ENCODE measurements at regions not wholly inside any gene's neighbourhood (a gene's known extent, or its start where the extent isn't known, plus 50 kb on each side); places are given as distances from the start of the nearest gene placed in this dataset.

- no peak for DNase-seq (ENCODE audit: low read depth in 4 of 4, low spot score in 2 of 4)
Measured at GRCh38 chr11:119909077-119909476, 180.1 kb upstream of the NECTIN1 start.

GRCh38 chr11:119908573-119908904 is 179.5 kb upstream of the NECTIN1 start:
- no peak for DNase-seq (ENCODE audit: low read depth in 4 of 4, low spot score in 2 of 4)

GRCh38 chr11:119907878-119908572 is 179.0 kb upstream of the NECTIN1 start:
- no peak for DNase-seq (ENCODE audit: low read depth in 4 of 4, low spot score in 2 of 4)

GRCh38 chr11:119907122-119907851 is 178.3 kb upstream of the NECTIN1 start:
- no peak for DNase-seq (ENCODE audit: low read depth in 4 of 4, low spot score in 2 of 4)

GRCh38 chr11:119906376-119906775 is 177.4 kb upstream of the NECTIN1 start:
- no peak for DNase-seq (ENCODE audit: low read depth in 4 of 4, low spot score in 2 of 4)

GRCh38 chr11:119905162-119905561 is 176.2 kb upstream of the NECTIN1 start:
- DNase-seq (ENCODE audit: low read depth in 4 of 4, low spot score in 2 of 4): no peak

- DNase-seq (ENCODE audit: low read depth in 4 of 4, low spot score in 2 of 4): no peak
Measured at GRCh38 chr11:119904531-119905035, 175.6 kb upstream of the NECTIN1 start.

GRCh38 chr11:119903821-119904220 is 174.8 kb upstream of the NECTIN1 start:
- DNase-seq (ENCODE audit: low read depth in 4 of 4, low spot score in 2 of 4): no peak

GRCh38 chr11:119903389-119903788 is 174.4 kb upstream of the NECTIN1 start:
- DNase-seq (ENCODE audit: low read depth in 4 of 4, low spot score in 2 of 4): no peak

GRCh38 chr11:119902656-119903231 is 173.7 kb upstream of the NECTIN1 start:
- no peak for DNase-seq (ENCODE audit: low read depth in 4 of 4, low spot score in 2 of 4)

GRCh38 chr11:119901657-119902577 is 172.9 kb upstream of the NECTIN1 start:
- DNase-seq (ENCODE audit: low read depth in 4 of 4, low spot score in 2 of 4): no peak

- DNase-seq (ENCODE audit: low read depth in 4 of 4, low spot score in 2 of 4): no peak
Measured at GRCh38 chr11:119899997-119900396, 171.0 kb upstream of the NECTIN1 start.

- no peak for DNase-seq (ENCODE audit: low read depth in 4 of 4, low spot score in 2 of 4)
Measured at GRCh38 chr11:119897576-119897975, 168.6 kb upstream of the NECTIN1 start.

GRCh38 chr11:119897046-119897440 is 168.0 kb upstream of the NECTIN1 start:
- no peak for DNase-seq (ENCODE audit: low read depth in 4 of 4, low spot score in 2 of 4)

- no peak for DNase-seq (ENCODE audit: low read depth in 4 of 4, low spot score in 2 of 4)
Measured at GRCh38 chr11:119896387-119897045, 167.5 kb upstream of the NECTIN1 start.

GRCh38 chr11:119895981-119896380 is 167.0 kb upstream of the NECTIN1 start:
- DNase-seq (ENCODE audit: low read depth in 4 of 4, low spot score in 2 of 4): no peak

- DNase-seq (ENCODE audit: low read depth in 4 of 4, low spot score in 2 of 4): no peak
Measured at GRCh38 chr11:119894916-119895315, 165.9 kb upstream of the NECTIN1 start.

- no peak for DNase-seq (ENCODE audit: low read depth in 4 of 4, low spot score in 2 of 4)
Measured at GRCh38 chr11:119892311-119892808, 163.4 kb upstream of the NECTIN1 start.

- DNase-seq (ENCODE audit: low read depth in 4 of 4, low spot score in 2 of 4): no peak
Measured at GRCh38 chr11:119891055-119891768, 162.2 kb upstream of the NECTIN1 start.
